OCI-LY1 (cell line): ENCODE measurements at regions not wholly inside any gene's neighbourhood (a gene's known extent, or its start where the extent isn't known, plus 50 kb on each side); places are given as distances from the start of the nearest gene placed in this dataset.
"Not testable (repeated sequence)": the region's sequence is repeated elsewhere in the genome, so short reads cannot be mapped to it uniquely, and the experiment has no call there.

Experiments
- EZH2 ChIP-seq: fragments of 200-600 bp; sonication (generic), shearing (Covaris generic); IDR thresholded peaks from 2 replicates; pipeline ENCODE4 v1.8.0; 2017; ENCODE audit warnings: borderline replicate concordance, mixed run types, mild to moderate bottlenecking, antibody characterized with exemption, low read length, moderate library complexity, mixed read lengths
- TF ChIP-seq, protein P1 (sequence below): fragments of 200-600 bp; sonication (generic), shearing (Covaris generic); IDR thresholded peaks from 2 replicates; pipeline ENCODE4 v1.5.1; 2017; ENCODE audit warnings: mild to moderate bottlenecking, antibody characterized with exemption, low read length, moderate library complexity, mixed read lengths

DNA sequence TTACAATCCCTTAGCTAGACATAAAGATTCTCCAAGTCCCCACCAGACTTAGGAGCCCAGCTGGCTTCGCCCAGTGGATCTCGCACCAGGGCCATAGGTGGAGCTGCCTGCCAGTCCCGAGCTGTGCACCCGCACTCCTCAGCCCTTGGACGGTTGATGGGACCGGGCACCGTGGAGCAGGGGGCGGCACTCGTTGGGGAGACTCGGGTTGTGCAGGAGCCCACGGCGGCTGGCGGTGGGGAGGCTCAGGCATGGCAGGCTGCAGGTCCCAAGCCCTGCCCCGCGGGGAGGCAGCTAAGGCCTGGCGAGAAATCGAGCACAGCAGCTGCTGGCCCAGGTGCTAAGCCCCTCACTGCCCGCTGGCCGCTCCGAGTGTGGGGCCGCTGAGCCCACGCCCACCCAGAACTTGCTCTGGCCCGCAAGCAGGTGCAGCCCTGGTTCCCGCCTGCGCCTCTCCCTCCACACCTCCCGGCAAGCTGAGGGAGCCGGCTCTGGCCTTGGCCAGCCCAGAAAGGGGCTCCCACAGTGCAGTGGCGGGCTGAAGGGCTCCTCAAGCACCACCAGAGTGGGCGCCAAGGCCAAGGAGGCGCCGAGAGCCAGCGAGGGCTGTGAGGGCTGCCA, 275.0 kb upstream of the PDE3A start:
- TF ChIP-seq, protein P1, sequence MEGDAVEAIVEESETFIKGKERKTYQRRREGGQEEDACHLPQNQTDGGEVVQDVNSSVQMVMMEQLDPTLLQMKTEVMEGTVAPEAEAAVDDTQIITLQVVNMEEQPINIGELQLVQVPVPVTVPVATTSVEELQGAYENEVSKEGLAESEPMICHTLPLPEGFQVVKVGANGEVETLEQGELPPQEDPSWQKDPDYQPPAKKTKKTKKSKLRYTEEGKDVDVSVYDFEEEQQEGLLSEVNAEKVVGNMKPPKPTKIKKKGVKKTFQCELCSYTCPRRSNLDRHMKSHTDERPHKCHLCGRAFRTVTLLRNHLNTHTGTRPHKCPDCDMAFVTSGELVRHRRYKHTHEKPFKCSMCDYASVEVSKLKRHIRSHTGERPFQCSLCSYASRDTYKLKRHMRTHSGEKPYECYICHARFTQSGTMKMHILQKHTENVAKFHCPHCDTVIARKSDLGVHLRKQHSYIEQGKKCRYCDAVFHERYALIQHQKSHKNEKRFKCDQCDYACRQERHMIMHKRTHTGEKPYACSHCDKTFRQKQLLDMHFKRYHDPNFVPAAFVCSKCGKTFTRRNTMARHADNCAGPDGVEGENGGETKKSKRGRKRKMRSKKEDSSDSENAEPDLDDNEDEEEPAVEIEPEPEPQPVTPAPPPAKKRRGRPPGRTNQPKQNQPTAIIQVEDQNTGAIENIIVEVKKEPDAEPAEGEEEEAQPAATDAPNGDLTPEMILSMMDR: not testable (repeated sequence)
- not testable (repeated sequence) for TF ChIP-seq EZH2
